Mesenchymal stem cell (in vitro differentiated cells and primary cell): ENCODE measurements at regions not wholly inside any gene's neighbourhood (a gene's known extent, or its start where the extent isn't known, plus 50 kb on each side); places are given as distances from the start of the nearest gene placed in this dataset.

Experiments
- DNase-seq: peaks from one replicate; pipeline ENCODE4 v3.0.0-alpha.2; 2013
- H2AFZ ChIP-seq: one replicate; pipeline ENCODE4 v1.6.1; 2013; ENCODE audit warnings: low read depth, mild to moderate bottlenecking, control low read depth, inconsistent platforms, low read length, moderate library complexity
- H2AK5ac ChIP-seq: 2 replicates; pipeline ENCODE4 v1.6.1; 2013; ENCODE audit warnings: low read length, moderate library complexity, mild to moderate bottlenecking, inconsistent platforms; ENCODE audit not compliant: severe bottlenecking
- H2BK120ac ChIP-seq: one replicate; pipeline ENCODE4 v1.6.1; 2013; ENCODE audit warnings: low read depth, mild to moderate bottlenecking, inconsistent platforms, low read length, moderate library complexity
- H2BK12ac ChIP-seq, 2 experiments: one replicate each; pipeline ENCODE4 v1.6.1; 2013; ENCODE audit warnings: inconsistent platforms in 2 of 2, low read length in 2 of 2, mild to moderate bottlenecking in 2 of 2, moderate library complexity in 2 of 2, control low read depth in 1 of 2
- H2BK15ac ChIP-seq: one replicate; pipeline ENCODE4 v1.6.1; 2013; ENCODE audit warnings: mild to moderate bottlenecking, low read depth, inconsistent platforms; ENCODE audit not compliant: poor library complexity, severe bottlenecking
- H2BK5ac ChIP-seq: 2 replicates; pipeline ENCODE4 v1.6.1; 2013; ENCODE audit warnings: low read depth, mild to moderate bottlenecking, low read length, control low read depth, inconsistent platforms; ENCODE audit not compliant: poor library complexity, severe bottlenecking
- H3K14ac ChIP-seq, 2 experiments: one replicate each; pipeline ENCODE4 v1.6.1; 2013; ENCODE audit warnings: inconsistent platforms in 2 of 2, low read length in 2 of 2, control low read depth in 1 of 2, mild to moderate bottlenecking in 1 of 2, moderate library complexity in 1 of 2
- H3K18ac ChIP-seq, 2 experiments: one replicate each; pipeline ENCODE4 v1.6.1; 2013; ENCODE audit warnings: inconsistent platforms in 2 of 2, low read length in 2 of 2, control low read depth in 1 of 2, low read depth in 1 of 2, mild to moderate bottlenecking in 1 of 2
- H3K23ac ChIP-seq, 2 experiments: one replicate each; pipeline ENCODE4 v1.6.1; 2013; ENCODE audit warnings: inconsistent platforms in 2 of 2, low read length in 2 of 2, mild to moderate bottlenecking in 2 of 2, moderate library complexity in 2 of 2, control low read depth in 1 of 2
- H3K27ac ChIP-seq: 2 replicates; pipeline ENCODE4 v1.5.1; 2013; ENCODE audit warnings: mild to moderate bottlenecking, moderate library complexity, low read length, control low read depth, inconsistent platforms; ENCODE audit not compliant: poor library complexity, severe bottlenecking
- H3K27me3 ChIP-seq, 2 experiments: 2 replicates each; pipeline versions ENCODE4 v1.6.1 to v1.7.0; 2013; ENCODE audit warnings: low read length in 2 of 2, mild to moderate bottlenecking in 2 of 2, moderate library complexity in 2 of 2, control low read depth in 1 of 2, inconsistent platforms in 1 of 2; ENCODE audit not compliant: control insufficient read depth in 1 of 2, insufficient read depth in 1 of 2
- H3K36me3 ChIP-seq, 2 experiments: 2 replicates each; pipeline versions ENCODE4 v1.6.1 to v1.7.0; 2013; ENCODE audit warnings: low read length in 2 of 2, control low read depth in 1 of 2, inconsistent platforms in 1 of 2, low read depth in 1 of 2, mild to moderate bottlenecking in 1 of 2; ENCODE audit not compliant: insufficient read depth in 2 of 2, control insufficient read depth in 1 of 2
- H3K4ac ChIP-seq, 2 experiments: one replicate each; pipeline ENCODE4 v1.6.1; 2013; ENCODE audit warnings: inconsistent platforms in 2 of 2, low read length in 2 of 2, mild to moderate bottlenecking in 2 of 2, moderate library complexity in 2 of 2, control low read depth in 1 of 2, low read depth in 1 of 2
- H3K4me1 ChIP-seq: 2 replicates; pipeline ENCODE4 v1.6.1; 2013; ENCODE audit warnings: low read depth, low read length, control low read depth; ENCODE audit not compliant: control insufficient read depth, insufficient read depth
- H3K4me2 ChIP-seq: 2 replicates; pipeline ENCODE4 v1.6.1; 2013; ENCODE audit warnings: low read length, mild to moderate bottlenecking, inconsistent platforms; ENCODE audit not compliant: poor library complexity, severe bottlenecking
- H3K4me3 ChIP-seq, 2 experiments: 2 replicates each; pipeline versions ENCODE4 v1.5.1 to v1.7.0; 2013; ENCODE audit warnings: low read length in 2 of 2, mild to moderate bottlenecking in 2 of 2, control low read depth in 1 of 2, low read depth in 1 of 2; ENCODE audit not compliant: insufficient read depth in 1 of 2
- H3K79me1 ChIP-seq: replicated peaks from 2 replicates; pipeline ENCODE4 v1.6.1; 2013; ENCODE audit warnings: mild to moderate bottlenecking, control low read depth, low read length, inconsistent platforms; ENCODE audit not compliant: poor library complexity, severe bottlenecking
- H3K9ac ChIP-seq: 2 replicates; pipeline ENCODE4 v1.7.0; 2013; ENCODE audit warnings: mild to moderate bottlenecking, low read length, moderate library complexity
- H3K9me3 ChIP-seq: 2 replicates; pipeline ENCODE4 v1.7.0; 2013; ENCODE audit warnings: mild to moderate bottlenecking, low read length; ENCODE audit not compliant: control insufficient read depth
- H4K8ac ChIP-seq: one replicate; pipeline ENCODE4 v1.6.1; 2013; ENCODE audit warnings: inconsistent platforms, mild to moderate bottlenecking, low read length, moderate library complexity
- H4K91ac ChIP-seq: one replicate; pipeline ENCODE4 v1.6.1; 2013; ENCODE audit warnings: mild to moderate bottlenecking, low read length, inconsistent platforms
- WGBS: methylation state at CpG from one replicate; pipeline ENCODE4 v1.1.7; 2013; ENCODE audit warnings: mixed read lengths; 5-methylcytosine and 5-hydroxymethylcytosine counted together

- no peak overlapping the region for H3K4ac ChIP-seq
- H2BK5ac ChIP-seq = no peak overlapping the region
- H4K91ac ChIP-seq = no peak overlapping the region
- H3K27ac ChIP-seq = no peak overlapping the region
- H3K14ac ChIP-seq = no peak overlapping the region
- H3K23ac ChIP-seq = no peak overlapping the region
- no peak for DNase-seq
- H3K9me3 ChIP-seq = peaks cover 3% of the 10 kb centered on the region
- H2AFZ ChIP-seq = no peak overlapping the region
- no peak overlapping the region for H2AK5ac ChIP-seq
- no peak overlapping the region for H3K4me3 ChIP-seq
- H2BK12ac ChIP-seq = no peak overlapping the region
- no peak overlapping the region for H2BK120ac ChIP-seq
- no peak overlapping the region for H4K8ac ChIP-seq
- 78% methylated on average over 4 of the region's 4 CpGs for WGBS
- no peaks in the 10 kb centered on the region for H3K79me1 ChIP-seq
- no peak overlapping the region for H3K4me2 ChIP-seq
- no peaks in the 10 kb centered on the region for H3K36me3 ChIP-seq
- H3K9ac ChIP-seq = no peak overlapping the region
- H3K18ac ChIP-seq = no peak overlapping the region
- no peak overlapping the region for H2BK15ac ChIP-seq
- H3K27me3 ChIP-seq = no peaks in the 10 kb centered on the region
- H3K4me1 ChIP-seq = no peaks in the 10 kb centered on the region
These were observed 519.8 kb downstream of the HS3ST4 start for GRCh38 chr16:26211542-26211941.

GRCh38 chr16:26212599-26212998 lies 520.8 kb downstream of the HS3ST4 start:
- no peaks in the 10 kb centered on the region for H3K36me3 ChIP-seq
- H3K9ac ChIP-seq = no peak overlapping the region
- H3K4me3 ChIP-seq = no peak overlapping the region
- H3K14ac ChIP-seq = no peak overlapping the region
- H4K91ac ChIP-seq = no peak overlapping the region
- H4K8ac ChIP-seq = no peak overlapping the region
- 70% methylated on average over 4 of the region's 5 CpGs for WGBS
- no peak overlapping the region for H2BK15ac ChIP-seq
- no peaks in the 10 kb centered on the region for H3K27me3 ChIP-seq
- H2BK5ac ChIP-seq = no peak overlapping the region
- no peak overlapping the region for H2BK12ac ChIP-seq
- no peak overlapping the region for H3K4me2 ChIP-seq
- H3K27ac ChIP-seq = no peak overlapping the region
- no peak overlapping the region for H3K18ac ChIP-seq
- H3K4ac ChIP-seq = no peak overlapping the region
- no peak overlapping the region for H2AFZ ChIP-seq
- H2AK5ac ChIP-seq = no peak overlapping the region
- no peak overlapping the region for H3K23ac ChIP-seq
- no peaks in the 10 kb centered on the region for H3K79me1 ChIP-seq
- DNase-seq = no peak
- H3K9me3 ChIP-seq = peaks cover 3% of the 10 kb centered on the region
- no peak overlapping the region for H2BK120ac ChIP-seq
- H3K4me1 ChIP-seq = no peaks in the 10 kb centered on the region

DNA sequence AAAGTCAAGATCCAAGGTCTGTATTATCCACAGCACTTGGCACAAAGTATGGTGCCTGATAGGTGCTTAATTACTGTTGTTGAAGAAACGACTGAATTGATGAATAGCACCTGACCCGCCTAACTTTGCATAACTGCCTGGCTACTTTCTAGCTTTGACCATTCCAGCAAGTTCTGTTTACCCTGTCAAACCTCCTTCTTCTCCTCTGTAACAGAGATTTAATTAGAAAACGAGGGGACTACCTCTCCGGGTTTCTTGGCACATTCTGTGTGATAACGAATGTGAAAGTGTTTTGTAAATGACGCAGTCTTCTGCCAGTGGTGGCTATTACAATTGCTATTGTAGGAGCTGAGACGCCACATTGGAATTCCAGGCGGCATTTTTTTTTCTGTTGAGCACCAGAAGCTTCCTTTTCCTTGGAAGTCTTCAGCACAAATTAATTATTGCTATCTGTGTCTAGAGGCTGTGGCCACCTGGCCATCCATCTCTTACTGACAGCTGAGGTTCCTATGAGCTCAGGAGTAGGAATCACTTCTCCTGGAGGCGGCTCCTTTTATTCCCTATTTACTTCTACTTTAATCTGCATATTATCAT lies 522.9 kb downstream of the HS3ST4 start:
- no peak overlapping the region for H2BK15ac ChIP-seq
- WGBS = 43% methylated on average over 8 of the region's 9 CpGs
- H3K27ac ChIP-seq = no peak overlapping the region
- no peak overlapping the region for H2BK120ac ChIP-seq
- DNase-seq = no peak
- no peak overlapping the region for H2AK5ac ChIP-seq
- no peak overlapping the region for H3K4me3 ChIP-seq
- no peaks in the 10 kb centered on the region for H3K9me3 ChIP-seq
- H3K4ac ChIP-seq = no peak overlapping the region
- H3K27me3 ChIP-seq = no peaks in the 10 kb centered on the region
- no peak overlapping the region for H3K9ac ChIP-seq
- no peak overlapping the region for H3K18ac ChIP-seq
- no peaks in the 10 kb centered on the region for H3K79me1 ChIP-seq
- no peak overlapping the region for H2BK12ac ChIP-seq
- H4K8ac ChIP-seq = no peak overlapping the region
- H3K23ac ChIP-seq = no peak overlapping the region
- H3K4me2 ChIP-seq = no peak overlapping the region
- H3K14ac ChIP-seq = no peak overlapping the region
- H2AFZ ChIP-seq = no peak overlapping the region
- H2BK5ac ChIP-seq = no peak overlapping the region
- H4K91ac ChIP-seq = no peak overlapping the region
- H3K4me1 ChIP-seq = no peaks in the 10 kb centered on the region
- H3K36me3 ChIP-seq = no peaks in the 10 kb centered on the region

DNA sequence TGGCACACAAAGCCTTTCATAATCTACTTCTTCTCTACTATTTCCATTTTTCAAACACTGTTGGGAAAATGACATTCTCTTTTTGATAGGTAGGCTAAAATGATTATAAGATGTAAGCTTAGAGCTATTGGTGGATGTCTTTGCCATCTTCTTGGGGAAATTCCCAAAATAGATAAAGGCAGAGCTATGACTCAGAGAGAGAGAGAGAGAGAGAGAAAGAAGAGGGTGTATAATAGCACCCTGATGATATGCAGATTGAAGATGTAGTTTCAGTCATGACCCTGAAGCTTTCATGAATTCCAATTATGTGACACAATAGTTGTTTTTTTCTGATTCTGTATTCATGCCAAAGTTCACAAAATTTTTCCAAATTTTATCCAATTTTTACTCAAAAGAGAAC lies 529.1 kb downstream of the HS3ST4 start:
- H3K79me1 ChIP-seq = no peaks in the 10 kb centered on the region
- DNase-seq = no peak
- H4K8ac ChIP-seq = no peak overlapping the region
- H2AK5ac ChIP-seq = no peak overlapping the region
- no peak overlapping the region for H3K4me2 ChIP-seq
- H2BK15ac ChIP-seq = no peak overlapping the region
- no peak overlapping the region for H3K4ac ChIP-seq
- H3K4me3 ChIP-seq = no peak overlapping the region
- no peak overlapping the region for H2AFZ ChIP-seq
- H2BK12ac ChIP-seq = no peak overlapping the region
- H2BK5ac ChIP-seq = no peak overlapping the region
- H3K23ac ChIP-seq = no peak overlapping the region
- no peak overlapping the region for H4K91ac ChIP-seq
- no peak overlapping the region for H3K14ac ChIP-seq
- H3K27me3 ChIP-seq = no peaks in the 10 kb centered on the region
- no peak overlapping the region for H3K18ac ChIP-seq
- H3K9me3 ChIP-seq = no peaks in the 10 kb centered on the region
- H3K36me3 ChIP-seq = no peaks in the 10 kb centered on the region
- no peak overlapping the region for H2BK120ac ChIP-seq
- H3K9ac ChIP-seq = no peak overlapping the region
- H3K27ac ChIP-seq = no peak overlapping the region
- H3K4me1 ChIP-seq = no peaks in the 10 kb centered on the region
